Gastroesophageal sphincter (tissue), 3 donors: ENCODE measurements at regions not wholly inside any gene's neighbourhood (a gene's known extent, or its start where the extent isn't known, plus 50 kb on each side); places are given as distances from the start of the nearest gene placed in this dataset.

Source experiments
- POLR2A ChIP-seq, 2 donors: fragments of 450-650 bp; IDR thresholded peaks; one replicate each; pipeline ENCODE4 v1.6.1; 2017; ENCODE audit warnings: antibody characterized with exemption in 2 of 2, mild to moderate bottlenecking in 2 of 2, moderate library complexity in 1 of 2
- POLR2AphosphoS5 ChIP-seq: sonication (generic); formaldehyde crosslinking; IDR thresholded peaks from one replicate; pipeline ENCODE4 v1.6.1; 2017; ENCODE audit warnings: antibody characterized with exemption
- TF ChIP-seq, protein P1 (sequence below), 4 experiments: fragments of 200-600 bp in 2 of 4; fragments of 450-650 bp in 2 of 4; sonication (generic) in 1 of 4; IDR thresholded peaks; one replicate each; pipeline ENCODE4 v1.5.1; 2017 to 2019; ENCODE audit warnings: antibody characterized with exemption in 4 of 4, mild to moderate bottlenecking in 2 of 4, moderate library complexity in 2 of 4

GRCh38 chr17:62911114-62911513 lies 54.9 kb upstream of the TANC2 start:
- TF ChIP-seq, protein P1, sequence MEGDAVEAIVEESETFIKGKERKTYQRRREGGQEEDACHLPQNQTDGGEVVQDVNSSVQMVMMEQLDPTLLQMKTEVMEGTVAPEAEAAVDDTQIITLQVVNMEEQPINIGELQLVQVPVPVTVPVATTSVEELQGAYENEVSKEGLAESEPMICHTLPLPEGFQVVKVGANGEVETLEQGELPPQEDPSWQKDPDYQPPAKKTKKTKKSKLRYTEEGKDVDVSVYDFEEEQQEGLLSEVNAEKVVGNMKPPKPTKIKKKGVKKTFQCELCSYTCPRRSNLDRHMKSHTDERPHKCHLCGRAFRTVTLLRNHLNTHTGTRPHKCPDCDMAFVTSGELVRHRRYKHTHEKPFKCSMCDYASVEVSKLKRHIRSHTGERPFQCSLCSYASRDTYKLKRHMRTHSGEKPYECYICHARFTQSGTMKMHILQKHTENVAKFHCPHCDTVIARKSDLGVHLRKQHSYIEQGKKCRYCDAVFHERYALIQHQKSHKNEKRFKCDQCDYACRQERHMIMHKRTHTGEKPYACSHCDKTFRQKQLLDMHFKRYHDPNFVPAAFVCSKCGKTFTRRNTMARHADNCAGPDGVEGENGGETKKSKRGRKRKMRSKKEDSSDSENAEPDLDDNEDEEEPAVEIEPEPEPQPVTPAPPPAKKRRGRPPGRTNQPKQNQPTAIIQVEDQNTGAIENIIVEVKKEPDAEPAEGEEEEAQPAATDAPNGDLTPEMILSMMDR (IDR thresholded peaks at IDR 0.05): no peak
- TF ChIP-seq POLR2A (IDR thresholded peaks at IDR 0.05): no peak
- no peak for TF ChIP-seq POLR2AphosphoS5
